ENCODE measurements at regions not wholly inside any gene's neighbourhood (a gene's known extent, or its start where the extent isn't known, plus 50 kb on each side); places are given as distances from the start of the nearest gene placed in this dataset.

GRCh38 chr15:81858136-81858535 is 187.7 kb downstream of the MEX3B start:
- FAIRE-seq (no peak), DNase-seq (ENCODE audit: low read depth) (no peak)
- no peak overlapping the region for H3K4me3 ChIP-seq (ENCODE audit: low read depth, low read length)
- TF ChIP-seq, protein P1, sequence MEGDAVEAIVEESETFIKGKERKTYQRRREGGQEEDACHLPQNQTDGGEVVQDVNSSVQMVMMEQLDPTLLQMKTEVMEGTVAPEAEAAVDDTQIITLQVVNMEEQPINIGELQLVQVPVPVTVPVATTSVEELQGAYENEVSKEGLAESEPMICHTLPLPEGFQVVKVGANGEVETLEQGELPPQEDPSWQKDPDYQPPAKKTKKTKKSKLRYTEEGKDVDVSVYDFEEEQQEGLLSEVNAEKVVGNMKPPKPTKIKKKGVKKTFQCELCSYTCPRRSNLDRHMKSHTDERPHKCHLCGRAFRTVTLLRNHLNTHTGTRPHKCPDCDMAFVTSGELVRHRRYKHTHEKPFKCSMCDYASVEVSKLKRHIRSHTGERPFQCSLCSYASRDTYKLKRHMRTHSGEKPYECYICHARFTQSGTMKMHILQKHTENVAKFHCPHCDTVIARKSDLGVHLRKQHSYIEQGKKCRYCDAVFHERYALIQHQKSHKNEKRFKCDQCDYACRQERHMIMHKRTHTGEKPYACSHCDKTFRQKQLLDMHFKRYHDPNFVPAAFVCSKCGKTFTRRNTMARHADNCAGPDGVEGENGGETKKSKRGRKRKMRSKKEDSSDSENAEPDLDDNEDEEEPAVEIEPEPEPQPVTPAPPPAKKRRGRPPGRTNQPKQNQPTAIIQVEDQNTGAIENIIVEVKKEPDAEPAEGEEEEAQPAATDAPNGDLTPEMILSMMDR (IDR thresholded peaks at IDR 0.05; ENCODE audit: insufficient read depth, low read length, severe bottlenecking) = no peak
- no peaks in the 10 kb centered on the region for H3K36me3 ChIP-seq (ENCODE audit: control insufficient read depth, insufficient read depth, low read length)
- no peaks in the 10 kb centered on the region for H3K27me3 ChIP-seq (ENCODE audit: control insufficient read depth, insufficient read depth, low read length)

- TF ChIP-seq, protein P1 (IDR thresholded peaks at IDR 0.05; ENCODE audit: insufficient read depth, low read length, severe bottlenecking) = no peak
- FAIRE-seq = no peak
Observed at GRCh38 chr15:81856634-81857026, 189.2 kb downstream of the MEX3B start.

DNA sequence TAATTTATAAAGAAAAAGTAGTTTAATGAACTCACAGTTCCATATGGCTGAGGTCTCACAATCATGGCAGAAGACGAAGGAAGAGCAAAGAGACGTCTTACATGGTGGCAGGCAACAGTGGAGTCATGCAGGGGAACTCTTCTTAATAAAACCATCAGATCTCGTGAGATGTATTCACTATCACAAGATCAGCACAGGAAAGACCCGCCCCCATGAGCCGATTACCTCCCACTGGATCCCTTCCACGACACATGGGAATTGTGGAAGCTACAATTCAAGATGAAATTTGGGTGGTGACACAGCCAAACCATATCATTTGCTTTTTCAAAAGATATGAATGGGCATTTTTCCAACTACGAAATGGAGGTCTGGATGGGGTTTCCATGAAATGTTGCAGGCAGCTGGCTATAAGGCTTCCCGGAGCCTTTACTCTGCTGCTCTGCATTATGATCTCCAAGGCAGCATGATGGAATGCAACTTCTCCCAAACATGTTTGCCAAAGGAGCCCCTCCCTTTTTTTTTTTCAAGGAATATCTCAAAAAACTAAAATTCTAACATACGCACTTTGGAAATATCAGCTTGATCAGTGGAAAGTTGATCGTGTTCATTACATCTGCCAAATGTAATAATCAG is 189.7 kb downstream of the MEX3B start:
- TF ChIP-seq, protein P1 (IDR thresholded peaks at IDR 0.05; ENCODE audit: insufficient read depth, low read length, severe bottlenecking) = no peak
- FAIRE-seq (no peak), DNase-seq (ENCODE audit: low read depth) (no peak)

More at GRCh38 chr15:81856634-81857026, 189.2 kb downstream of the MEX3B start:
- H3K36me3 ChIP-seq (ENCODE audit: control insufficient read depth, insufficient read depth, low read length) = no peaks in the 10 kb centered on the region
- no peak overlapping the region for H3K4me3 ChIP-seq (ENCODE audit: low read depth, low read length)
- no peaks in the 10 kb centered on the region for H3K27me3 ChIP-seq (ENCODE audit: control insufficient read depth, insufficient read depth, low read length)
- no peak for DNase-seq (ENCODE audit: low read depth)

DNA sequence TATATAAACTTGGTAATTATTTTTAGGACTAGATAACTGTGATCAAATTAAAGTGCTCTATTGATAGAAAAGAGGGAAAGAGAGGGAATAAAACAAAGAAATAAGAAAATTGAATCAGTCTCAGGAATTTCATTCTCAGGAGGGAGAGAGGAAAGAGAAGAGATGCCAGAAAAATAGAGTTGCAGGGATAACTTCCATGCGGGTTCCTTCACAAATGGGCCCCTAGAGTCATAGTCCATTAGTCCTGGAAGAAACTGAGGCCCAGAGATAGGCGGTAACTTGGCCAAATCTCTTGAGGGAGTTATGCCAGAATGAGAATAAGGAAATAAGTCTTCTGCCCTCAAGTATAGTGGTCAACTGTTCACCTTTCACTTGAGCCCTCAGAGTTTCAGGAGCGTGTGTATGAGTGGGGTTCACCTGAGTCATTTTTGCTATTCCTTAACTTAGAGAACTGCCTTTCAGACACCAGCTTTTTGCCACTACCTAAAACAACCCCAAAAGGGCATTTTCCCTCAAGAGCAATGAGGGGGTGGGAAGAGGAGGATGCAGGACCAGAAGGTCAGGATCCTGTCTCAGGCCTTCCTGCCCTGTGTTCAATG is 192.6 kb downstream of the MEX3B start:
- FAIRE-seq (no peak), DNase-seq (ENCODE audit: low read depth) (no peak)
- TF ChIP-seq, protein P1 (IDR thresholded peaks at IDR 0.05; ENCODE audit: insufficient read depth, low read length, severe bottlenecking) = no peak
- H3K36me3 ChIP-seq (ENCODE audit: control insufficient read depth, insufficient read depth, low read length) = no peaks in the 10 kb centered on the region
- no peak overlapping the region for H3K4me3 ChIP-seq (ENCODE audit: low read depth, low read length)
- H3K27me3 ChIP-seq (ENCODE audit: control insufficient read depth, insufficient read depth, low read length) = no peaks in the 10 kb centered on the region

More for the DNA sequence above, 189.7 kb downstream of the MEX3B start:
- Histone ChIP-seq H3K36me3 (ENCODE audit: control insufficient read depth, insufficient read depth, low read length) (no peaks in the 10 kb centered on the region), H3K4me3 (ENCODE audit: low read depth, low read length) (no peak overlapping the region), H3K27me3 (ENCODE audit: control insufficient read depth, insufficient read depth, low read length) (no peaks in the 10 kb centered on the region)

GRCh38 chr15:81852411-81853149 is 193.2 kb downstream of the MEX3B start:
- Histone ChIP-seq H3K4me3 (ENCODE audit: low read depth, low read length) (no peak overlapping the region), H3K27me3 (ENCODE audit: control insufficient read depth, insufficient read depth, low read length) (no peaks in the 10 kb centered on the region), H3K36me3 (ENCODE audit: control insufficient read depth, insufficient read depth, low read length) (no peaks in the 10 kb centered on the region)
- FAIRE-seq (no peak), DNase-seq (ENCODE audit: low read depth) (no peak)
- TF ChIP-seq, protein P1 (IDR thresholded peaks at IDR 0.05; ENCODE audit: insufficient read depth, low read length, severe bottlenecking) = no peak

Data from bronchial epithelial cell (primary cell).